Fibroblast of pulmonary artery (primary cell): ENCODE measurements at regions not wholly inside any gene's neighbourhood (a gene's known extent, or its start where the extent isn't known, plus 50 kb on each side); places are given as distances from the start of the nearest gene placed in this dataset.
"Not testable (repeated sequence)": the region's sequence is repeated elsewhere in the genome, so short reads cannot be mapped to it uniquely, and the experiment has no call there.

Experiments used
- DNase-seq: peaks from one replicate; pipeline ENCODE4 v3.0.0-alpha.2; 2010; ENCODE audit warnings: low read depth
- H3K4me3 ChIP-seq: replicated peaks from 2 replicates; pipeline ENCODE4 v1.5.1; 2011; ENCODE audit warnings: low read depth, mild to moderate bottlenecking, control low read depth, low read length, moderate library complexity
- TF ChIP-seq, protein P1 (sequence below): IDR thresholded peaks from 2 replicates; pipeline ENCODE4 v1.5.1; 2011; ENCODE audit warnings: mild to moderate bottlenecking, control low read depth, low read length, inconsistent platforms; ENCODE audit errors: missing control alignments

DNA sequence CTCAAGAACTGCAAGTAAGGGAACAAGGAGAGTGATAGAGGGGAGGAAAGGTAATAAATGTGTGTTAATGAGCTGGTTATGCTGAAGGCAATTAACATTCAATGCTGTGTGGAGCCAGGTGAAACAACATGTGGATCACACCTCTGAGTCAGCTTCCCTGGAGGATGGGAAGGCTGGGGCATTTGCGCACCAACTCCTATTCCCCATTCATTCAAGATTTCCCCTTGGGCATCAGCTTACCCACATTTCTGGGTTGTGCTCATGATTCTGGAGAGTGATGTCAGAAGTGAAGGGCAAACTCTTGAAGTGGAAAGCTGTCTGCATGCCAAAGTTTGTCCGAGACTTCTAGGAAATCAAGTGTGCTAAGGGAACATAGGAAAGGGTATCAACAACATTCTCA lies 461.4 kb downstream of the MID1IP1 start:
- TF ChIP-seq, protein P1, sequence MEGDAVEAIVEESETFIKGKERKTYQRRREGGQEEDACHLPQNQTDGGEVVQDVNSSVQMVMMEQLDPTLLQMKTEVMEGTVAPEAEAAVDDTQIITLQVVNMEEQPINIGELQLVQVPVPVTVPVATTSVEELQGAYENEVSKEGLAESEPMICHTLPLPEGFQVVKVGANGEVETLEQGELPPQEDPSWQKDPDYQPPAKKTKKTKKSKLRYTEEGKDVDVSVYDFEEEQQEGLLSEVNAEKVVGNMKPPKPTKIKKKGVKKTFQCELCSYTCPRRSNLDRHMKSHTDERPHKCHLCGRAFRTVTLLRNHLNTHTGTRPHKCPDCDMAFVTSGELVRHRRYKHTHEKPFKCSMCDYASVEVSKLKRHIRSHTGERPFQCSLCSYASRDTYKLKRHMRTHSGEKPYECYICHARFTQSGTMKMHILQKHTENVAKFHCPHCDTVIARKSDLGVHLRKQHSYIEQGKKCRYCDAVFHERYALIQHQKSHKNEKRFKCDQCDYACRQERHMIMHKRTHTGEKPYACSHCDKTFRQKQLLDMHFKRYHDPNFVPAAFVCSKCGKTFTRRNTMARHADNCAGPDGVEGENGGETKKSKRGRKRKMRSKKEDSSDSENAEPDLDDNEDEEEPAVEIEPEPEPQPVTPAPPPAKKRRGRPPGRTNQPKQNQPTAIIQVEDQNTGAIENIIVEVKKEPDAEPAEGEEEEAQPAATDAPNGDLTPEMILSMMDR: no peak
- DNase-seq: no peak

GRCh38 chrX:39264023-39264422 lies 462.8 kb downstream of the MID1IP1 start:
- TF ChIP-seq, protein P1: no peak
- H3K4me3 ChIP-seq: no peak overlapping the region
- DNase-seq: no peak

More for the DNA sequence above, 461.4 kb downstream of the MID1IP1 start:
- no peak overlapping the region for H3K4me3 ChIP-seq

- no peak overlapping the region for H3K4me3 ChIP-seq
- DNase-seq: no peak
- TF ChIP-seq, protein P1: no peak
Measured at GRCh38 chrX:39267176-39267575, 465.9 kb downstream of the MID1IP1 start.

- no peak overlapping the region for H3K4me3 ChIP-seq
- TF ChIP-seq, protein P1: no peak
- no peak for DNase-seq
Measured at GRCh38 chrX:39268207-39268606, 466.9 kb downstream of the MID1IP1 start.

GRCh38 chrX:39275500-39276068 lies 474.3 kb downstream of the MID1IP1 start:
- no peak overlapping the region for H3K4me3 ChIP-seq
- DNase-seq: no peak
- TF ChIP-seq, protein P1: no peak

GRCh38 chrX:39277685-39278390 lies 476.6 kb downstream of the MID1IP1 start:
- H3K4me3 ChIP-seq, DNase-seq: not testable (repeated sequence)

DNA sequence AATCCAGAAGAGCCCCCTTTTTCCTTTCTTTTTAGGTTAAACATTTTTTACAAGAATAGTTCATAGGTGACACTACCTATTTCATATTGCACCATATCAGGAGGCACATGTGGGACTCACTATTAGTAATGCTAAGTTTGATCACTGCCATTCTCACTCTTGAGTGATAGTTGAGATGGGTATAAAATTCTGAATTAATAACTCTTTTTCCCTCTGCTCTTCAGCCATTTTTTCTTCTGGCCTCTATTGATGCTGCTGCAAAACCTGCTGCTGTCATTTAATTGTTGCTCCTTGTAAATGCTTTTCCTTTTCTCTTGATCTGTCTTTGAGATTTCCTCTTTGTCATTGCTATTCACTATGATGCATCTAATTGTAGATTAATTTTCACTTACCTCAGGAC lies 482.0 kb downstream of the MID1IP1 start:
- no peak overlapping the region for H3K4me3 ChIP-seq
- no peak for DNase-seq
- TF ChIP-seq, protein P1: no peak
